ENCODE measurements at regions not wholly inside any gene's neighbourhood (a gene's known extent, or its start where the extent isn't known, plus 50 kb on each side); places are given as distances from the start of the nearest gene placed in this dataset.

- no peak for TF ChIP-seq CTCF (IDR thresholded peaks at IDR 0.05)
- no peak for TF ChIP-seq ZNF281 (CRISPR knock-in tag; IDR thresholded peaks at IDR 0.05)
- no peak for TF ChIP-seq ATF6 (CRISPR knock-in tag; IDR thresholded peaks at IDR 0.05)
- no peak for TF ChIP-seq ATF1 (CRISPR knock-in tag; IDR thresholded peaks at IDR 0.05)
- TF ChIP-seq SP1 (CRISPR knock-in tag; conservative IDR thresholded peaks at IDR 0.05), result no peak
- no peak for TF ChIP-seq NR1H2 (CRISPR knock-in tag; IDR thresholded peaks at IDR 0.05)
- TF ChIP-seq USF2 (CRISPR knock-in tag; IDR thresholded peaks at IDR 0.05), result no peak
- no peak for TF ChIP-seq ATF3 (CRISPR knock-in tag; conservative IDR thresholded peaks at IDR 0.05)
- TF ChIP-seq ZNF232 (CRISPR knock-in tag; IDR thresholded peaks at IDR 0.05), result no peak
Measured at GRCh38 chr14:99326041-99326710, 54.2 kb upstream of the BCL11B start.
